Retinal pigment epithelial cell (primary cell): ENCODE measurements at regions not wholly inside any gene's neighbourhood (a gene's known extent, or its start where the extent isn't known, plus 50 kb on each side); places are given as distances from the start of the nearest gene placed in this dataset.

ENCODE experiments used
- DNase-seq: peaks from one replicate; pipeline ENCODE4 v3.0.0-alpha.2; 2010; ENCODE audit warnings: low read depth
- H3K4me3 ChIP-seq: 2 replicates; pipeline ENCODE4 v1.5.1; 2011; ENCODE audit warnings: mild to moderate bottlenecking, low read length, control low read depth, moderate library complexity
- CTCF ChIP-seq: conservative IDR thresholded peaks from 2 replicates; pipeline ENCODE4 v1.5.1; 2011; ENCODE audit warnings: low read depth, low read length, control low read depth, inconsistent platforms

- no peak for TF ChIP-seq CTCF
- no peak overlapping the region for H3K4me3 ChIP-seq
- no peak for DNase-seq
Measured at GRCh38 chr16:35182943-35183550, 1723.6 kb downstream of the TP53TG3F start.

GRCh38 chr16:35184356-35184870 lies 1725.0 kb downstream of the TP53TG3F start:
- no peak for TF ChIP-seq CTCF
- no peak overlapping the region for H3K4me3 ChIP-seq
- no peak for DNase-seq

- TF ChIP-seq CTCF, result no peak
- no peak for DNase-seq
- no peak overlapping the region for H3K4me3 ChIP-seq
Measured at GRCh38 chr16:35185366-35186044, 1726.1 kb downstream of the TP53TG3F start.

GRCh38 chr16:35186045-35186759 lies 1726.8 kb downstream of the TP53TG3F start:
- no peak for TF ChIP-seq CTCF
- no peak for DNase-seq
- H3K4me3 ChIP-seq, result no peak overlapping the region

- TF ChIP-seq CTCF, result no peak
- no peak overlapping the region for H3K4me3 ChIP-seq
- DNase-seq, result no peak
Measured at GRCh38 chr16:35187665-35188225, 1728.3 kb downstream of the TP53TG3F start.

- no peak for DNase-seq
- no peak overlapping the region for H3K4me3 ChIP-seq
- no peak for TF ChIP-seq CTCF
Measured at GRCh38 chr16:35188288-35189155, 1729.1 kb downstream of the TP53TG3F start.
